Stimulated activated CD4-positive, alpha-beta T cell treated with anti-CD3 and anti-CD28 coated beads, Interleukin-15, amount 100 ng/mL, for 48 hours (primary cell): ENCODE measurements at regions not wholly inside any gene's neighbourhood (a gene's known extent, or its start where the extent isn't known, plus 50 kb on each side); places are given as distances from the start of the nearest gene placed in this dataset.
"Not testable (repeated sequence)": the region's sequence is repeated elsewhere in the genome, so short reads cannot be mapped to it uniquely, and the experiment has no call there.

Experiments used
- DNase-seq, 2 donors: peaks; one replicate each; pipeline ENCODE4 v3.0.0-alpha.2; 2020; ENCODE audit warnings: low read depth in 2 of 2

GRCh38 chr12:97713270-97713669 lies 250.7 kb downstream of the RMST start:
- DNase-seq: no peak

GRCh38 chr12:97714107-97714563 lies 251.5 kb downstream of the RMST start:
- no peak for DNase-seq

GRCh38 chr12:97716356-97716755 lies 253.8 kb downstream of the RMST start:
- DNase-seq: no peak

GRCh38 chr12:97723801-97724200 lies 261.2 kb downstream of the RMST start:
- not testable (repeated sequence) for DNase-seq

GRCh38 chr12:97745406-97746101 lies 282.9 kb downstream of the RMST start:
- DNase-seq: no peak

GRCh38 chr12:97748298-97748697 lies 285.7 kb downstream of the RMST start:
- DNase-seq: no peak

GRCh38 chr12:97751704-97752103 lies 289.1 kb downstream of the RMST start:
- no peak for DNase-seq

GRCh38 chr12:97752129-97752528 lies 289.5 kb downstream of the RMST start:
- no peak for DNase-seq

GRCh38 chr12:97753332-97753731 lies 290.7 kb downstream of the RMST start:
- DNase-seq: no peak

- DNase-seq: no peak
Observed at GRCh38 chr12:97754306-97754705, 291.7 kb downstream of the RMST start.

GRCh38 chr12:97756066-97756666 lies 293.6 kb downstream of the RMST start:
- no peak for DNase-seq

GRCh38 chr12:97756741-97757140 lies 294.1 kb downstream of the RMST start:
- no peak for DNase-seq

GRCh38 chr12:97757481-97758193 lies 295.0 kb downstream of the RMST start:
- DNase-seq: no peak

GRCh38 chr12:97758194-97758501 lies 295.5 kb downstream of the RMST start:
- DNase-seq: no peak

- no peak for DNase-seq
Observed at GRCh38 chr12:97758586-97758985, 296.0 kb downstream of the RMST start.

GRCh38 chr12:97760601-97761000 lies 298.0 kb downstream of the RMST start:
- DNase-seq: no peak

- no peak for DNase-seq
Observed at GRCh38 chr12:97763113-97763512, 300.5 kb downstream of the RMST start.

- DNase-seq: no peak
Observed at GRCh38 chr12:97764700-97765099, 302.1 kb downstream of the RMST start.

- no peak for DNase-seq
Observed at GRCh38 chr12:97767347-97767746, 304.7 kb downstream of the RMST start.

- DNase-seq: no peak
Observed at GRCh38 chr12:97778111-97778510, 315.5 kb downstream of the RMST start.

GRCh38 chr12:97781342-97781741 lies 318.7 kb downstream of the RMST start:
- no peak for DNase-seq

GRCh38 chr12:97784904-97785303 lies 322.3 kb downstream of the RMST start:
- DNase-seq: no peak

GRCh38 chr12:97790281-97790680 lies 327.7 kb downstream of the RMST start:
- DNase-seq: no peak
